ENCODE measurements at regions not wholly inside any gene's neighbourhood (a gene's known extent, or its start where the extent isn't known, plus 50 kb on each side); places are given as distances from the start of the nearest gene placed in this dataset.

DNA sequence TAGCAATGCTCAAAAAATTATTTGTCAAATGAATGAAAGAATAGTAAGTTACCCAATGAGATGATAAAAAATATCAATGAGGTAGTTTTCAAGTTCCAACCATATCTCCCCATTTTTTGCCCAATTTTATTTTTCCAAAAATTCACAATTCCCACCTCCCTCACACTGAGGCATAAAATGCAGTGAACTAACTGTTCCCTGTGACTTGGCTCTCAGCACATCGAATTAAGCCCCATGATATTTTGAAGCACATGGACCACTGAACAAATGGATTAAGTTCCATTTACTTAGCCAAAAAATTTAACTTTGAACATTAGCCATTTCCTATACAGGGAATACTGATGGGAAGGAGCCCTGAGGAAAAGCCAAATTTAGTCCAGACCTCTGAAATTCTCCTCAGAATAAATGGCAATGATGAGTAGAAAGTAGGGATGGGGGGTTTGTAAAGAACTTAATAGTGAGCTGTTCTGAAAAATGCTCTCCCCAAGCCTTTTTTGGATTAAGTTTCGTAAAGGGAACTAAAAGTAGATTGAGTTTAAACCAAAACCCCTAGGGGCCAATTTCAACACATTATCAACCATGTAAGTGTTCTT, 166.3 kb upstream of the GRM3 start:
- H3K14ac ChIP-seq (ENCODE audit: low read length) = no peak overlapping the region
- no peak for DNase-seq
- no peak overlapping the region for H3K18ac ChIP-seq (ENCODE audit: low read length)
- no peaks in the 10 kb centered on the region for H3K27me3 ChIP-seq (ENCODE audit: insufficient read depth, low read length)
- no peak overlapping the region for H3K9ac ChIP-seq (ENCODE audit: low read length)
- H3K4me1 ChIP-seq (ENCODE audit: control insufficient read depth in 1 of 2, insufficient read depth in 2 of 2, low read length in 2 of 2) = no peaks in the 10 kb centered on the region
- WGBS (ENCODE audit: extremely low coverage, insufficient coverage, insufficient read length) = no CpG with 5 or more reads among the region's 2 CpGs
- H3K79me1 ChIP-seq (ENCODE audit: low read length) = no peaks in the 10 kb centered on the region
- H4K12ac ChIP-seq (ENCODE audit: low read depth, low read length) = no peak overlapping the region
- H3K27ac ChIP-seq (ENCODE audit: low read depth, low read length) = no peak overlapping the region
- no peak overlapping the region for H3K4me3 ChIP-seq (ENCODE audit: low read depth, low read length)
- no peaks in the 10 kb centered on the region for H3K79me2 ChIP-seq (ENCODE audit: control insufficient read depth, insufficient read depth, low read length, poor library complexity)
- H2BK120ac ChIP-seq (ENCODE audit: insufficient read depth, low read length, poor library complexity) = no peak overlapping the region
- no peak overlapping the region for H2AFZ ChIP-seq (ENCODE audit: insufficient read depth, low read length, poor library complexity)
- H2AK5ac ChIP-seq (ENCODE audit: low read length) = no peak overlapping the region
- no peak overlapping the region for H4K8ac ChIP-seq (ENCODE audit: low read depth, low read length)
- no peak overlapping the region for H3K4me2 ChIP-seq (ENCODE audit: low read length)
- H3K23ac ChIP-seq (ENCODE audit: low read length) = no peak overlapping the region
- H2BK5ac ChIP-seq (ENCODE audit: low read depth, low read length, poor library complexity) = no peak overlapping the region
- H3K36me3 ChIP-seq (ENCODE audit: control insufficient read depth in 1 of 2, insufficient read depth in 2 of 2, low read length in 2 of 2) = no peaks in the 10 kb centered on the region
- H2BK12ac ChIP-seq (ENCODE audit: low read length) = no peak overlapping the region
- no peaks in the 10 kb centered on the region for H3K9me3 ChIP-seq (ENCODE audit: insufficient read depth, low read depth, low read length)
- H3K4ac ChIP-seq (ENCODE audit: low read depth, low read length) = no peak overlapping the region
- H4K91ac ChIP-seq (ENCODE audit: low read depth, low read length) = no peak overlapping the region

DNA sequence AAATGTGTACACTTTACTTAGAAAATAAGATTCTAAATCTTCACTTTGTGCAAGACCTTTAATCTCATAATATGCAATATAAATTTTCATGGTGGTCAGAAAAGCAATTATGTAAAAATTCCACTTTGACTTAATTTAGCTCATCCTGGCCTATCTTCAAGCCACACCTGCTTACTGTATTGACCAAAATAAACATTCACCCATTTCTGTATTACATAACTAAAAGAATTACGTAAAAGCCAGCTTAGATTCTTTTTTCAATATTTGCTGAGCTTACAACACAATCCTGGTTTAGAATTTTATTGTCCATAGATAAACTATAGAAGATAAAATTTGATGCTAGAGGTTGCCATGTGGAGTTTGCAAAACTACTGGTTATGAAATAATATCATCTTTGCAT, 172.9 kb upstream of the GRM3 start:
- Histone ChIP-seq H2AFZ (ENCODE audit: insufficient read depth, low read length, poor library complexity) (no peak overlapping the region), H3K27ac (ENCODE audit: low read depth, low read length) (no peak overlapping the region), H3K9ac (ENCODE audit: low read length) (no peak overlapping the region), H3K36me3 (ENCODE audit: control insufficient read depth in 1 of 2, insufficient read depth in 2 of 2, low read length in 2 of 2) (no peaks in the 10 kb centered on the region), H3K23ac (ENCODE audit: low read length) (no peak overlapping the region), H3K79me1 (ENCODE audit: low read length) (no peaks in the 10 kb centered on the region), H3K4ac (ENCODE audit: low read depth, low read length) (no peak overlapping the region), H3K14ac (ENCODE audit: low read length) (no peak overlapping the region), H3K4me2 (ENCODE audit: low read length) (no peak overlapping the region), H2BK12ac (ENCODE audit: low read length) (no peak overlapping the region), H3K79me2 (ENCODE audit: control insufficient read depth, insufficient read depth, low read length, poor library complexity) (no peaks in the 10 kb centered on the region), H2BK120ac (ENCODE audit: insufficient read depth, low read length, poor library complexity) (no peak overlapping the region), H3K4me1 (ENCODE audit: control insufficient read depth in 1 of 2, insufficient read depth in 2 of 2, low read length in 2 of 2) (no peaks in the 10 kb centered on the region), H4K8ac (ENCODE audit: low read depth, low read length) (no peak overlapping the region), H3K4me3 (ENCODE audit: low read depth, low read length) (no peak overlapping the region), H4K12ac (ENCODE audit: low read depth, low read length) (no peak overlapping the region), H3K9me3 (ENCODE audit: insufficient read depth, low read depth, low read length) (no peaks in the 10 kb centered on the region), H3K27me3 (ENCODE audit: insufficient read depth, low read length) (no peaks in the 10 kb centered on the region), H2BK5ac (ENCODE audit: low read depth, low read length, poor library complexity) (no peak overlapping the region), H4K91ac (ENCODE audit: low read depth, low read length) (no peak overlapping the region), H3K18ac (ENCODE audit: low read length) (no peak overlapping the region), H2AK5ac (ENCODE audit: low read length) (no peak overlapping the region)
- WGBS (ENCODE audit: extremely low coverage, insufficient coverage, insufficient read length) = no CpG with 5 or more reads among the region's 1 CpG
- no peak for DNase-seq

DNA sequence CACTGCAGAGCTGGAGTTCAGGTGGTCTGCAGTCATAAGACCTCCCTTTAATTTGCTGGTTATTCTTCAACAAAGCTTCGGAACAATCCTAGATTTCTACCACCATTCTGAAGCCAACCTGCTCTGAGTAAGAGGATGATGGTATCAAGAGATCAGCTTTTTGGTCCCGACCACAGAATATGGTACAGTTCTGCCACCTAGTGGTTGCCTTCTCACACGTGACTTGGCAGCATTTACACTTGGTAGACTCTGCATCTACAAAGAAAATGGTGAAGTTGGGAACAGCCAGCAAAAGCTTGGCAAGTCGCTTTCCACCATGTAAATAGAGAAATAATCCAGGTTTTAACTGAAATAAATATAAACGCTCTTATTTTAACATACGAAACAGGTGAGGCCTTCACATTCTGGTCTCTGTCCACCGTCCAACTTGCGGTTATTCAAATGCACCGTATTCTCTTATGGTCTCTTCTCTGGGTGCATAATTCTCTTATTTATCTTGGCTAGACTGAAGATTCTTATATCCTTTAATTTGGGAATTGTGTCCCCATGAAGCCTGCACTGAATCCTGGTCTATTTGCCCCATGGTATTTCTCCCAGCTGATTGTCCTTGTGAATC, 173.9 kb upstream of the GRM3 start:
- no peak overlapping the region for H2BK120ac ChIP-seq (ENCODE audit: insufficient read depth, low read length, poor library complexity)
- no peak overlapping the region for H3K9ac ChIP-seq (ENCODE audit: low read length)
- H2BK5ac ChIP-seq (ENCODE audit: low read depth, low read length, poor library complexity) = no peak overlapping the region
- H3K79me2 ChIP-seq (ENCODE audit: control insufficient read depth, insufficient read depth, low read length, poor library complexity) = no peaks in the 10 kb centered on the region
- no peak overlapping the region for H4K91ac ChIP-seq (ENCODE audit: low read depth, low read length)
- H3K27me3 ChIP-seq (ENCODE audit: insufficient read depth, low read length) = no peaks in the 10 kb centered on the region
- WGBS (ENCODE audit: extremely low coverage, insufficient coverage, insufficient read length) = no CpG with 5 or more reads among the region's 9 CpGs
- H3K79me1 ChIP-seq (ENCODE audit: low read length) = no peaks in the 10 kb centered on the region
- no peaks in the 10 kb centered on the region for H3K36me3 ChIP-seq (ENCODE audit: control insufficient read depth in 1 of 2, insufficient read depth in 2 of 2, low read length in 2 of 2)
- no peaks in the 10 kb centered on the region for H3K9me3 ChIP-seq (ENCODE audit: insufficient read depth, low read depth, low read length)
- no peak overlapping the region for H3K27ac ChIP-seq (ENCODE audit: low read depth, low read length)
- no peak overlapping the region for H3K4me2 ChIP-seq (ENCODE audit: low read length)
- no peak overlapping the region for H3K18ac ChIP-seq (ENCODE audit: low read length)
- H4K12ac ChIP-seq (ENCODE audit: low read depth, low read length) = no peak overlapping the region
- H3K4me3 ChIP-seq (ENCODE audit: low read depth, low read length) = no peak overlapping the region
- no peak overlapping the region for H3K23ac ChIP-seq (ENCODE audit: low read length)
- no peak overlapping the region for H3K14ac ChIP-seq (ENCODE audit: low read length)
- DNase-seq = peak; percentile 65 to 89
- no peak overlapping the region for H2AFZ ChIP-seq (ENCODE audit: insufficient read depth, low read length, poor library complexity)
- H3K4me1 ChIP-seq (ENCODE audit: control insufficient read depth in 1 of 2, insufficient read depth in 2 of 2, low read length in 2 of 2) = no peaks in the 10 kb centered on the region
- no peak overlapping the region for H2AK5ac ChIP-seq (ENCODE audit: low read length)
- no peak overlapping the region for H3K4ac ChIP-seq (ENCODE audit: low read depth, low read length)
- H4K8ac ChIP-seq (ENCODE audit: low read depth, low read length) = no peak overlapping the region
- H2BK12ac ChIP-seq (ENCODE audit: low read length) = no peak overlapping the region

DNA sequence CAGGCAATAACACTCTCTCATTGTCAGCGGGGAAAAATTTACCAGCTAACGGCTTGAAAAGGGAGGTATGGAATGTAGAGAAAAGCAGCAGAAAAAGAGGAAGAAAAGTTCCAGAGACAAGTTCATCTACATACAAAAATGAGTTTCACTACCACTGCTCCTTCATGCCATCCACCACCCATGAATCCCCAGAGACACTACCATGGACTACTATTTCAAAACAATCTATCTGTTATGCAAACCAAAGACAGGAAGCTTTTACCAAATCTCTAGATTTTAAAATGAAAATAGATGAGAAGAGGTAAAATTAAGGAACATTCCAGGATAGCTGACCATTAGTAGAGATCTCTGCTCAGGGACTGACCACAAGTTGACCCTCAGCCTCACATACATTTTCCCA, 189.0 kb upstream of the GRM3 start:
- no peak overlapping the region for H3K27ac ChIP-seq (ENCODE audit: low read depth, low read length)
- no peak overlapping the region for H3K4me3 ChIP-seq (ENCODE audit: low read depth, low read length)
- H2BK120ac ChIP-seq (ENCODE audit: insufficient read depth, low read length, poor library complexity) = no peak overlapping the region

More for the DNA sequence above, 189.0 kb upstream of the GRM3 start:
- Histone ChIP-seq H3K9me3 (ENCODE audit: insufficient read depth, low read depth, low read length) (no peaks in the 10 kb centered on the region), H3K79me2 (ENCODE audit: control insufficient read depth, insufficient read depth, low read length, poor library complexity) (no peaks in the 10 kb centered on the region), H3K4me2 (ENCODE audit: low read length) (no peak overlapping the region), H3K14ac (ENCODE audit: low read length) (no peak overlapping the region), H3K27me3 (ENCODE audit: insufficient read depth, low read length) (no peaks in the 10 kb centered on the region), H3K4ac (ENCODE audit: low read depth, low read length) (no peak overlapping the region), H2BK12ac (ENCODE audit: low read length) (no peak overlapping the region), H3K4me1 (ENCODE audit: control insufficient read depth in 1 of 2, insufficient read depth in 2 of 2, low read length in 2 of 2) (no peaks in the 10 kb centered on the region), H2AFZ (ENCODE audit: insufficient read depth, low read length, poor library complexity) (no peak overlapping the region), H3K23ac (ENCODE audit: low read length) (no peak overlapping the region), H4K91ac (ENCODE audit: low read depth, low read length) (no peak overlapping the region), H2AK5ac (ENCODE audit: low read length) (no peak overlapping the region), H3K18ac (ENCODE audit: low read length) (no peak overlapping the region), H4K12ac (ENCODE audit: low read depth, low read length) (no peak overlapping the region), H2BK5ac (ENCODE audit: low read depth, low read length, poor library complexity) (no peak overlapping the region), H3K79me1 (ENCODE audit: low read length) (no peaks in the 10 kb centered on the region), H3K36me3 (ENCODE audit: control insufficient read depth in 1 of 2, insufficient read depth in 2 of 2, low read length in 2 of 2) (no peaks in the 10 kb centered on the region), H4K8ac (ENCODE audit: low read depth, low read length) (no peak overlapping the region), H3K9ac (ENCODE audit: low read length) (no peak overlapping the region)
- no peak for DNase-seq
- no CpG with 5 or more reads among the region's 2 CpGs for WGBS (ENCODE audit: extremely low coverage, insufficient coverage, insufficient read length)

Measured in trophoblast cell (in vitro differentiated cells and primary cell).